Right hindlimb (tissue), 1 donor: ENCODE measurements at regions not wholly inside any gene's neighbourhood (a gene's known extent, or its start where the extent isn't known, plus 50 kb on each side); places are given as distances from the start of the nearest gene placed in this dataset.

Source experiments
- DNase-seq: peaks from one replicate; pipeline ENCODE4 v3.0.0-alpha.2; 2018

- no peak for DNase-seq
Observed at GRCh38 chr4:181968371-181968770, 274.8 kb upstream of the TENM3 start.

- DNase-seq, result no peak
Observed at GRCh38 chr4:181969151-181969550, 274.1 kb upstream of the TENM3 start.

GRCh38 chr4:181970366-181970765, 272.8 kb upstream of the TENM3 start:
- DNase-seq, result no peak

- DNase-seq, result no peak
Observed at GRCh38 chr4:181971411-181971810, 271.8 kb upstream of the TENM3 start.

- DNase-seq, result no peak
Observed at GRCh38 chr4:181971973-181972372, 271.2 kb upstream of the TENM3 start.

GRCh38 chr4:181976764-181977163, 266.4 kb upstream of the TENM3 start:
- DNase-seq, result no peak

- no peak for DNase-seq
Observed at GRCh38 chr4:181982437-181982836, 260.8 kb upstream of the TENM3 start.

GRCh38 chr4:181982856-181983255, 260.3 kb upstream of the TENM3 start:
- DNase-seq, result no peak

GRCh38 chr4:181987392-181987791, 255.8 kb upstream of the TENM3 start:
- DNase-seq, result no peak

- no peak for DNase-seq
Observed at GRCh38 chr4:181989071-181989470, 254.1 kb upstream of the TENM3 start.

GRCh38 chr4:181991369-181992108, 251.7 kb upstream of the TENM3 start:
- no peak for DNase-seq

GRCh38 chr4:181998398-181999295, 244.6 kb upstream of the TENM3 start:
- DNase-seq, result no peak

- DNase-seq, result no peak
Observed at GRCh38 chr4:182000077-182000476, 243.1 kb upstream of the TENM3 start.

GRCh38 chr4:182010876-182011275, 232.3 kb upstream of the TENM3 start:
- DNase-seq, result no peak

- DNase-seq, result no peak
Observed at GRCh38 chr4:182014164-182014563, 229.0 kb upstream of the TENM3 start.

- DNase-seq, result no peak
Observed at GRCh38 chr4:182015014-182015413, 228.2 kb upstream of the TENM3 start.

GRCh38 chr4:182015893-182016292, 227.3 kb upstream of the TENM3 start:
- DNase-seq, result no peak

- DNase-seq, result no peak
Observed at GRCh38 chr4:182017038-182017437, 226.2 kb upstream of the TENM3 start.

- DNase-seq, result no peak
Observed at GRCh38 chr4:182018691-182019090, 224.5 kb upstream of the TENM3 start.

- DNase-seq, result no peak
Observed at GRCh38 chr4:182019148-182019652, 224.0 kb upstream of the TENM3 start.

- DNase-seq, result no peak
Observed at GRCh38 chr4:182022909-182023308, 220.3 kb upstream of the TENM3 start.

GRCh38 chr4:182023469-182023868, 219.7 kb upstream of the TENM3 start:
- no peak for DNase-seq

GRCh38 chr4:182042945-182043344, 200.3 kb upstream of the TENM3 start:
- no peak for DNase-seq

GRCh38 chr4:182048871-182049270, 194.3 kb upstream of the TENM3 start:
- DNase-seq, result no peak
